Mesodermal cell (in vitro differentiated cells): ENCODE measurements at regions not wholly inside any gene's neighbourhood (a gene's known extent, or its start where the extent isn't known, plus 50 kb on each side); places are given as distances from the start of the nearest gene placed in this dataset.

ENCODE experiments used
- H3K27ac ChIP-seq: 2 replicates; pipeline ENCODE4 v1.7.0; 2013; ENCODE audit warnings: mild to moderate bottlenecking, low read depth, low read length, moderate library complexity; ENCODE audit not compliant: severe bottlenecking
- H3K36me3 ChIP-seq: 2 replicates; pipeline ENCODE4 v1.7.1; 2013; ENCODE audit warnings: mild to moderate bottlenecking, low read length, moderate library complexity; ENCODE audit not compliant: control insufficient read depth, insufficient read depth
- H3K4me1 ChIP-seq: one replicate; pipeline ENCODE4 v1.7.1; 2013; ENCODE audit warnings: mild to moderate bottlenecking, low read length; ENCODE audit not compliant: insufficient read depth, control insufficient read depth, poor library complexity, severe bottlenecking
- H3K4me3 ChIP-seq: 2 replicates; pipeline ENCODE4 v1.7.0; 2013; ENCODE audit warnings: low read length, control low read depth, mild to moderate bottlenecking; ENCODE audit not compliant: insufficient read depth, poor library complexity, severe bottlenecking; ENCODE audit errors: extremely low read depth
- H3K9me3 ChIP-seq: 2 replicates; pipeline ENCODE4 v1.7.1; 2013; ENCODE audit warnings: mild to moderate bottlenecking, low read length, moderate library complexity; ENCODE audit not compliant: control insufficient read depth
- WGBS, 2 experiments: methylation state at CpG; one replicate each; pipeline ENCODE4 v1.1.5; 2013; ENCODE audit warnings: missing lambda C conversion rate in 2 of 2; ENCODE audit not compliant: insufficient coverage in 2 of 2; 5-methylcytosine and 5-hydroxymethylcytosine counted together

DNA sequence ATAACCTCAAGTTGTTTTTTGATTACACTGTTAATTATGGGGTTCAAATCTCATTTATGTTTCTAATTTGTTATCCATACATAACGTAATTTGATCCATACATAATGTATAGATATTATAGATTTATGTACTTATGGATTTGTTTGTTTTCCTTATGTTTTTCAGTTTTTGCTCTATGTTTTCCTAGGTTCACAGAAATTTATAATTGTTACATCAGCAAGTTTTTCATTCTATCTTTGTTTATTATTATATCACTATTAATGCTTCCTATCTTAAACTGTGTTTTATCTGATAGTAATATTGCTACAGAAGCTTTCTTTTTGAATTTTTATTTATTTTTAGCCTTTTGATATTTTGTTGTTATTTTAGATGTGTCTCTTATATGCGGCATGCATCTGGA is 194.3 kb upstream of the SOX21 start:
- Histone ChIP-seq H3K9me3 (no peaks in the 10 kb centered on the region), H3K36me3 (no peaks in the 10 kb centered on the region), H3K4me3 (no peak overlapping the region), H3K27ac (no peak overlapping the region), H3K4me1 (no peaks in the 10 kb centered on the region)
- WGBS, 2 experiments: no CpG with 5 or more reads among the region's 2 CpGs

- no peak overlapping the region for H3K27ac ChIP-seq
- no peaks in the 10 kb centered on the region for H3K36me3 ChIP-seq
- H3K4me1 ChIP-seq: no peaks in the 10 kb centered on the region
- no peak overlapping the region for H3K4me3 ChIP-seq
- 83 to 100% methylated on average over 2 to 3 of the region's 4 CpGs for WGBS, 2 experiments
- no peaks in the 10 kb centered on the region for H3K9me3 ChIP-seq
Measured at GRCh38 chr13:94902722-94903407, 190.5 kb upstream of the SOX21 start.

DNA sequence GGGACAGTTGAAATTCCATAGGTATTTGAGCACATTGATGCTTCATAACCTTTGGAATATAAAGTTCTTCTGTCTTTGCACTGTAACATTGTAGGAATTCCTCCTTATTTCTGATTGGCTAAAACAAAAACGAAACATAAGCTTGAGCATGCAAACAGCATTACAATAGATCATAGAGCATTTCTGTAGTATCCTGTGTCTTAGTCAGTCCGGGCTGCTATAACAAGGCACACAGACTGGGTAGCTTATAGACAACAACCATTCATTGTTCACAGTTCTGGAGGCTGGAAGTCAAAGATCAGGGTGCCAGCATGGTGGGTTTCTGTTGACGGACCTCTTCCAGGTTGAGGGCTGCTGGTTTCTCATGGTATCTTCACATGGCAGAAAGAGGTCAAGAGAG is 188.7 kb upstream of the SOX21 start:
- H3K9me3 ChIP-seq: no peaks in the 10 kb centered on the region
- H3K4me3 ChIP-seq: no peak overlapping the region
- H3K36me3 ChIP-seq: no peaks in the 10 kb centered on the region
- no peaks in the 10 kb centered on the region for H3K4me1 ChIP-seq
- no peak overlapping the region for H3K27ac ChIP-seq
- WGBS, 2 experiments: 73 to 83% methylated on average over 2 to 3 of the region's 3 CpGs

GRCh38 chr13:94896719-94897317 is 184.5 kb upstream of the SOX21 start:
- no peak overlapping the region for H3K4me3 ChIP-seq
- H3K4me1 ChIP-seq: no peaks in the 10 kb centered on the region
- no peaks in the 10 kb centered on the region for H3K9me3 ChIP-seq
- no CpG with 5 or more reads among the region's 5 CpGs for WGBS, 2 experiments
- H3K36me3 ChIP-seq: no peaks in the 10 kb centered on the region
- H3K27ac ChIP-seq: no peak overlapping the region

- Histone ChIP-seq H3K4me1 (no peaks in the 10 kb centered on the region), H3K4me3 (no peak overlapping the region), H3K36me3 (no peaks in the 10 kb centered on the region), H3K27ac (no peak overlapping the region), H3K9me3 (no peaks in the 10 kb centered on the region)
- WGBS, 2 experiments: 80% methylated on average over 1 of the region's 2 CpGs; no CpG with 5 or more reads in 1 of the 2 experiments
Measured at GRCh38 chr13:94896238-94896637, 183.9 kb upstream of the SOX21 start.

- no CpG with 5 or more reads among the region's 2 CpGs for WGBS, 2 experiments
- Histone ChIP-seq H3K9me3 (no peaks in the 10 kb centered on the region), H3K4me3 (no peak overlapping the region), H3K36me3 (no peaks in the 10 kb centered on the region), H3K4me1 (peaks cover 8% of the 10 kb centered on the region), H3K27ac (no peak overlapping the region)
Measured at GRCh38 chr13:94886191-94886590, 173.8 kb upstream of the SOX21 start.

DNA sequence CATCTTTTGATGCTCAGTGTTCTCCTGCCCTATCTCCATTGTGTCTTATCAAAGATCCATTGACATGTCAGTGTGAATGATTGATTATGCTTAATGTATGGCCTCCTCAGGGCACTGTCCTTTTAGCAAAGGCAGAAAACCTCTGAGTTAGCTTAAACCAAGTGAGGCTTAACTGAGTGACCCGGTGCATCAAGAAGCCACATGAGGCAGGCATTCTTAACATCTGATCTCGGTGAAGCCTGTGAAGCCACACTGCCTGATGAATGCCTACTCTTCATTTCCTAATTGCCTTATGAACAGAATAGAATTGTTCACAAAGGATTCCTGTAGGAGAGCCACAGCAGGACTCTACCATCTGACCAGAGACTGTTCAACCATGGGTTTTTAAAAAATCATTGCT is 168.1 kb upstream of the SOX21 start:
- H3K27ac ChIP-seq: no peak overlapping the region

GRCh38 chr13:94878602-94879165 is 166.3 kb upstream of the SOX21 start:
- H3K36me3 ChIP-seq: no peaks in the 10 kb centered on the region
- H3K27ac ChIP-seq: no peak overlapping the region
- H3K4me3 ChIP-seq: no peak overlapping the region
- no peaks in the 10 kb centered on the region for H3K4me1 ChIP-seq
- no peaks in the 10 kb centered on the region for H3K9me3 ChIP-seq
- 81 to 94% methylated on average over 4 to 5 of the region's 7 CpGs for WGBS, 2 experiments

More for the DNA sequence above, 168.1 kb upstream of the SOX21 start:
- H3K36me3 ChIP-seq: no peaks in the 10 kb centered on the region
- WGBS, 2 experiments: 78 to 80% methylated on average over 2 of the region's 2 CpGs
- H3K9me3 ChIP-seq: no peaks in the 10 kb centered on the region
- H3K4me1 ChIP-seq: peaks cover 3% of the 10 kb centered on the region
- no peak overlapping the region for H3K4me3 ChIP-seq

GRCh38 chr13:94864474-94864873 is 152.1 kb upstream of the SOX21 start:
- Histone ChIP-seq H3K4me3 (no peak overlapping the region), H3K4me1 (no peaks in the 10 kb centered on the region), H3K9me3 (no peaks in the 10 kb centered on the region), H3K36me3 (no peaks in the 10 kb centered on the region), H3K27ac (no peak overlapping the region)
- WGBS, 2 experiments: 82 to 88% methylated on average over 3 to 6 of the region's 6 CpGs

- peak overlapping the region; percentile 52 for H3K27ac ChIP-seq
- H3K4me1 ChIP-seq: no peaks in the 10 kb centered on the region
- H3K4me3 ChIP-seq: no peak overlapping the region
- no peaks in the 10 kb centered on the region for H3K36me3 ChIP-seq
- no peaks in the 10 kb centered on the region for H3K9me3 ChIP-seq
- 81 to 88% methylated on average over 5 of the region's 8 CpGs for WGBS, 2 experiments
Measured at GRCh38 chr13:94860981-94861407, 148.6 kb upstream of the SOX21 start.

- Histone ChIP-seq H3K9me3 (no peaks in the 10 kb centered on the region), H3K4me1 (no peaks in the 10 kb centered on the region), H3K4me3 (no peak overlapping the region), H3K36me3 (no peaks in the 10 kb centered on the region), H3K27ac (no peak overlapping the region)
- 100% methylated on average over 1 of the region's 2 CpGs; no CpG with 5 or more reads in 1 of the 2 experiments for WGBS, 2 experiments
Measured at GRCh38 chr13:94859811-94860210, 147.5 kb upstream of the SOX21 start.
